Cardiac fibroblast (primary cell): ENCODE measurements at regions not wholly inside any gene's neighbourhood (a gene's known extent, or its start where the extent isn't known, plus 50 kb on each side); places are given as distances from the start of the nearest gene placed in this dataset.

Experiments
- DNase-seq, 2 donors: peaks; one replicate each; pipeline versions ENCODE4 v3.0.0 to v3.0.0-alpha.2; 2010; ENCODE audit warnings: low read depth in 2 of 2
- H3K4me3 ChIP-seq, 2 donors: replicated peaks in 1 of 2; 1 replicate in 1 of 2; 2 replicates in 1 of 2; pipeline ENCODE4 v1.5.1; 2011; ENCODE audit warnings: low read depth in 2 of 2, low read length in 2 of 2, mild to moderate bottlenecking in 2 of 2, moderate library complexity in 1 of 2
- TF ChIP-seq, protein P1 (sequence below): IDR thresholded peaks from one replicate; pipeline ENCODE4 v1.5.1; 2011; ENCODE audit warnings: low read depth, mild to moderate bottlenecking, low read length, inconsistent platforms

DNA sequence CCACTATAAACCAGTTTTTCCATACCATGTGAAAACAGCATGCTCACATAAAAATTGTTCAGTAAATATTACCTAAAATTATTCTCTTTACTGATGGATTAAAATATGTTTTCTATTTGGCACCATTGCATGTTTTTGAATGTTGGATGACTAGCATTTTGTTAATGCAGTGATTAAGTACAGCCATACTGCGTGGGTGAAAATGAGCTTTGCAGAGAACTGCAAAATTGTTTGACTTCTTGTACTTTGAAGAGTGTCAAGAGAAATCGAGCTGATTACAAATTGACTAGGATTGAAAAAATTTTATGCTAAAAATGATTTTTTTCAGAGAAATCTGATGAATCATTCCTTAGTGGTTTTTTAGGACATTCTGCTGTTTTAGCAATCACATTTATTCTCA lies 452.9 kb downstream of the RPL10L start:
- TF ChIP-seq, protein P1, sequence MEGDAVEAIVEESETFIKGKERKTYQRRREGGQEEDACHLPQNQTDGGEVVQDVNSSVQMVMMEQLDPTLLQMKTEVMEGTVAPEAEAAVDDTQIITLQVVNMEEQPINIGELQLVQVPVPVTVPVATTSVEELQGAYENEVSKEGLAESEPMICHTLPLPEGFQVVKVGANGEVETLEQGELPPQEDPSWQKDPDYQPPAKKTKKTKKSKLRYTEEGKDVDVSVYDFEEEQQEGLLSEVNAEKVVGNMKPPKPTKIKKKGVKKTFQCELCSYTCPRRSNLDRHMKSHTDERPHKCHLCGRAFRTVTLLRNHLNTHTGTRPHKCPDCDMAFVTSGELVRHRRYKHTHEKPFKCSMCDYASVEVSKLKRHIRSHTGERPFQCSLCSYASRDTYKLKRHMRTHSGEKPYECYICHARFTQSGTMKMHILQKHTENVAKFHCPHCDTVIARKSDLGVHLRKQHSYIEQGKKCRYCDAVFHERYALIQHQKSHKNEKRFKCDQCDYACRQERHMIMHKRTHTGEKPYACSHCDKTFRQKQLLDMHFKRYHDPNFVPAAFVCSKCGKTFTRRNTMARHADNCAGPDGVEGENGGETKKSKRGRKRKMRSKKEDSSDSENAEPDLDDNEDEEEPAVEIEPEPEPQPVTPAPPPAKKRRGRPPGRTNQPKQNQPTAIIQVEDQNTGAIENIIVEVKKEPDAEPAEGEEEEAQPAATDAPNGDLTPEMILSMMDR: no peak
- no peak overlapping the region for H3K4me3 ChIP-seq
- no peak for DNase-seq

DNA sequence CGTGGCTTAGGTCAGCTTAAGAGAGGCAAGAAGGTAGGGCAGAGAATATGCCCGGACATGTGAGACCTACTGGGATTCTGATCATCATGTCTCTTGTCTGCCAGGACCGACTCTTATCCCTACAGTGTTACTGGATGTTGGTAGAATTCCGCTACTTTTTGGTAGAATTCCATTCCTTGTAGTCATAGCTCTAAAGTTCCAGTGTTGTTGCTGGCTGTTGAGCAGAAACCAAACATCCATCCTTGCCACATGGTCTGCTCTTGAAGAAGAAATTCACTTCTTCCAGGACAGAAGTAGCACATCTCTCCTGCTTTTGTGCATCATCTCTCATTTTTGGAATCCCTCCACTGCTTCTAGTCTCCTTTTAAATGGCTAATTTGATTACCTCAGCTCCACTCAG lies 453.7 kb downstream of the RPL10L start:
- no peak for DNase-seq
- TF ChIP-seq, protein P1: no peak
- no peak overlapping the region for H3K4me3 ChIP-seq
